HG03457 (cell line): ENCODE measurements at regions not wholly inside any gene's neighbourhood (a gene's known extent, or its start where the extent isn't known, plus 50 kb on each side); places are given as distances from the start of the nearest gene placed in this dataset.

ENCODE experiments used
- ATAC-seq: cut with Tn5 transposase; IDR thresholded peaks from one replicate; pipeline ENCODE4 v1.9.1; 2021; ENCODE audit warnings: moderate number of reproducible peaks; ENCODE audit not compliant: unreplicated experiment

DNA sequence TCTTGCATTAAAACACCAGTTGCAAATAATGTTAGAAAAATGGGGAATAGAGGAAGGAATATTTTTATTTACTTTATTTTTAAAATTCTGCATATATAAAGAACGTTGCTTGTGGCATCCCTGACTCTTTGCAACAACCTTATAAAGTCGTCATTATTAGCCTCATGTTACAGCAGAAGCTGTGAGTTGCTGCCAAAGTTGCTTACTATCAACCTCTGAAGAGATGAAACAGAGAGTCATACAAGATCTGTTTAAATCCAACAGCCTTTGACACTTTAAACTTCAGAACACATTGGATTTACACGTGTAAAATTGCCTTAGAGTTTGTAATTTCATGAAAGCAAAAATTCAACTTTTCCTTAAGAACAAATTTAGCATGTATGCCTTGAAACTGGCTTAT, 221.9 kb downstream of the MRPL39 start:
- no peak for ATAC-seq

GRCh38 chr21:25384782-25385181, 222.5 kb downstream of the MRPL39 start:
- no peak for ATAC-seq

- no peak for ATAC-seq
These were observed 223.7 kb downstream of the MRPL39 start for GRCh38 chr21:25383545-25383944.

DNA sequence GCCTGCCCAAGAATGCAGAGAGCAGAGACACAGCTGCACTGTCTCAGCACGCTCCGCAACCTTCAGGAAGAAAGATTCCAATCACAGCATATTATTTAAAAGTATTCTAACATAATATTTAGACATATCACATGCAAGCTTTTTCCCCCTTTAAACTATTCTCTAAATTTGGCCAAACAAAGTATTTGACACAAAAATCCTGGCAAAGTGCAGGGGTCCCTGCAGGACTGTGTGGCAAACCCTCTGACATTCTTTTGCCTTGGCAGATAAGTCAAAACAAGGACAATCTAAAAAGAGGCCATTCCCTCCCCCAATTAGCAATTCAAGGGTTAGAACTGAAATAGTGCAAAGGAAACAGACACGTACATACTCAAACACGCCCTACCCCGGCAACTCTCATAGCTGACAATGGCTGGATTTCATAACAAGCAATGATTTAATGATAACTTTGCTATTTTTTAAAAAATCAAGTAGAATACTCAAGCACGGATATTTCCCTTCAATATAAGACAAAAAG, 225.3 kb downstream of the MRPL39 start:
- ATAC-seq, result no peak

DNA sequence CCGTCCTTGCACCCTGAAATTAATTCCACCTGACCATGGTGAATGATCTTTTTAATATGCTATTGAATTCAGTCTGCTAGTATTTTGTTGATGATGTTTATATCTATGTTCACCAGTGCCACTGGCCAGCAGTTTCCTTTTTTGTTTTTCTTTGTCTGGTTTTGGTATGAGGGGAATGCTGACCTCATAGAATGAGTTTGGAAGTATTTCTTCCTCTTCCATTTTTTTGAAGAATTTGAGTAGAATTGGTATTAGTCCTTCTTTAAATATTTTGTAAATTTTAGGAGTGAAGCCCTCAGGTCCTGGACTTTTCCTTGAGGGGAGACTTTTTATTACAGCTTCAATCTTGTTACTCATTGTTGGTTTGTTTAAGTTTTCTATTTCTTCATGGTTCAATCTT, 231.6 kb downstream of the MRPL39 start:
- no peak for ATAC-seq

- no peak for ATAC-seq
These were observed 233.9 kb downstream of the MRPL39 start for GRCh38 chr21:25373126-25374082.

DNA sequence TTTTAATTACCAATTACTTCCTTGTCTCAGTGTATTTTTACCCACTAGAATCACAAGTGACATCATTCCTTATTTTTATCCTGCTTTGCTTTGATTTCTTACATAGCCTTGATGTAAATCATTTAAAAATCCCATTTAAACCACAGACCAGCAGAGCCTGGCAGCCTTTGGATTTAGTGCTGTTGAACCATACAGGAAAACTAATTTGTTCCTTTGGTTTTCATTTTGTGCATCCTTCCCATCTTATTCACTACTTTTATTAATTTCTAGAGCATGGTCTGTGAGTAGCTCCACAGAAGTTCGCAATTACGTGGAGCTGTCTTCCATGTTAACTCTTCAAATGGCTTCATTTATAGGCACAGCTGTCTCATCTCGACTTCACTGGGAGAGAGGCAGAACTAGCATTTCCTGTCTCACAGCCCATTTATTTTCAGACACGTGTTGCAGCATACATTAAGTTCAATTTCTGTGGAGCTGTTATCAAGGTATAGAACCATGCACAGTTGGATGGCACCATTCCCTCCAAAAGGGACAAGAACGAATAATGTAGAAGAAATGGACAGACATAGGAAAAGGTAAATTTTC, 235.3 kb downstream of the MRPL39 start:
- ATAC-seq, result no peak

DNA sequence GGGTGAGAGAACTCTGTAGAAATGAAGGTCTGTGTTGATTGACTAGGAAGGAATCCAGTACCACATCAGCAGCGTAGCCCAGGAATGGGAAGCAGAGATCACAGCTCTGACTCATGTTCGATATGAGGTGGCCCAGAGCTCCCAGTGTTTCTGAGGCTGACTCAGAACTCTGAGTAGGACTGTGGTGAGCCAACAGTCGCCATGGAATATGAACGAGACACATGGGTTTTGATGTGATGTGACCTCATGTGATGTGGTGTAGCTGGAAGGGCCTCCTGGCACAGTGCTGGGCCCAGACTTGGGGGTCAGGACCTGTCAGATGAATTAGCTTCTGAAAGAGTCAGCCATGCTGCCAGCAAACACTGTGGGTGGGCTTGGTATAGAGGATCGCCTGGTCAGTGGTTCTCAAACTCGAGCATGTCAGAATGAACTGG, 237.0 kb downstream of the MRPL39 start:
- ATAC-seq, result no peak

DNA sequence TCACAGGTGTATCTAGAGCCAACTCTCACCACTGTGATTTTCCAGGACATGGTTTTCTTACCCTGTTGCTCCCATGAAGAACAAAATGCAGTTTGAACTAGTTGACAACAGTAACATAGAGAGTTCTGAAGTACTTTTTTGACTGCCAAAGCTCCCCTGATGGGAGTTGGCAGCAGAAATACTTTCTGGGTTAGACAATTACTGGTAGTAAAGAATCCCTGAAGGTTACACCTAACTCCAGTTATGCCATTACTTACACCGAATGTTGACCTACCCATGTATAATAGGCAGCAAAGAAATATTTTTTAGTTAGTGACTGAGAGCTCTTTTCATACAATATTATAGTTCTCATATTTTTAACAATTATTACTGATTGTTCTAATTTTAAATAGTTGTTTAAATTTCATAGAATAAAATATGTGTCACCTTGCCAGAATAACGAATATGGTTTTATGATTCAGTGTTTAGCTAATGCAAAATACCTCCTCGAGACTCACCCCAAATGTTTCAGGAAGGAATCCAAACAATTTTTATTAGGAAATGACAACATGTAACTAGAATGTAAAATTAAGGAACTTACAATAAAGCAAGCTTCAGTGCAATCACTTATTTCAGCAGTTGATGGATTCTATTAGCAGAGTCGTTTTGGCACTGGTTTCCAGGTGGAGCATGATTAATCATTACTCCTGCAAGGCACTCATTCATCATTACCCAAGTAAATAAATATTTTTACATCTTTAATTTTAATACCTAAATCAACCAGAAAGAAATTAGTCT, 237.6 kb downstream of the MRPL39 start:
- no peak for ATAC-seq

GRCh38 chr21:25368531-25368930, 238.8 kb downstream of the MRPL39 start:
- no peak for ATAC-seq

- ATAC-seq, result no peak
These were observed 241.2 kb downstream of the MRPL39 start for GRCh38 chr21:25366116-25366515.

- ATAC-seq, result no peak
These were observed 244.7 kb downstream of the MRPL39 start for GRCh38 chr21:25362375-25363267.

- ATAC-seq, result no peak
These were observed 245.5 kb downstream of the MRPL39 start for GRCh38 chr21:25361765-25362164.

DNA sequence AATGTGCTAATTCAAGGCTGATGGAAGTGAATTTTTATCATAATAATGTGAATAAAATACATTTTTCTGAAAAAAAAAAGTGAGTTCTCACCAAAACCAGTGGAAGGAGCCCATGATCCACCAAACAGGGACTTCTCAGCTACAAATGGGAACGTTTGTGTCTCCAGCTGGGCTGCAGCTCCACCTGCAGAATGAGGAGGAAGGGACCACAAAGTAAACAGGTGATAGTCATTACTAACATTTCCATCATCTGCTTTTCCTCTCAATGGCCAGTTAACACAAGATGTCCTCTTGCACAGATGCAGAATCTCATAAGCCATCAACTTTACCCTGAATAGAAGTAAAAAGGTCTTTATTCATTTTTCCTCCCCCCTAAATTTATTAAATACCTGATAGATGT, 246.2 kb downstream of the MRPL39 start:
- ATAC-seq, result no peak

DNA sequence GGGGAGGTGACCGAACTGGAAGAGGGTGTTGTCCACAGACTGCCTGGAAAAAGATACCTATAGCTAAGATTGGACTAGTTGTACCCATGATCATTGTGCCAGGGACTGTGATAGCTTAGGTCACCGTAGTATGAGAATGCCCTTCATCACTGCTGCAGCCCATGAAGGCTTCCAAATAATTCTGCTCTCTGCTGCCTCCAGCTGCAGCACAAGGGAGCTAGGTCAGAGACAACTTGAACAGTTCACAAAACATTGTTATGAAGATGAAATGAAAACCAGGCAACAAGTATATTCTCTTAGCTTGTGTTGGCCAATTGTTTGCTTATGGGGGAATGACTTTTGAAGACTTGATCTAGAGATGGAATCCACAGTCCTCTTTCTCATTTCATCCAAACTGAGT, 246.7 kb downstream of the MRPL39 start:
- ATAC-seq, result no peak

GRCh38 chr21:25359724-25360123, 247.6 kb downstream of the MRPL39 start:
- ATAC-seq, result no peak

- no peak for ATAC-seq
These were observed 257.2 kb downstream of the MRPL39 start for GRCh38 chr21:25350056-25350455.

GRCh38 chr21:25343774-25344545, 263.3 kb downstream of the MRPL39 start:
- no peak for ATAC-seq

DNA sequence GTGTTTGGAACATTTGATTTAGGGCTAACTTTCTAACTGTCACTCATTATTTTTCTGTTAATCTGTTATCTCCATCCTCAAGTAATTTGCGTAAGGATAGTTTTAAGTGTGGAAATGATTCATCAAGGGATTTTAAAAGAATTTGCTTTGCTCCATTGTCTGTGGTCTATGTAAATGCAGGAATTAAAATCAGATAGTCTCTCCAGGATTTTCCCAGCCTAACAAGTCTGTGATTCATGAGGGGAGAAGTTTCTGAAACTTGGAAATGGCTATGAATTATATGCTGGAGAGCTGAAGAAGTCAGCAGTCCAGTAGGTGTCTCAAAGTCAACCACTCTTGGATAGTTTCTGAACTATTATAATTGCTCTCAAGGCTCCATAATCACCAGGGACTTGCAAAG, 264.5 kb downstream of the MRPL39 start:
- no peak for ATAC-seq

GRCh38 chr21:25341981-25342380, 265.3 kb downstream of the MRPL39 start:
- no peak for ATAC-seq
